Activated CD4-positive, alpha-beta T cell treated with anti-CD3 and anti-CD28 coated beads for 36 hours (primary cell): ENCODE measurements at regions not wholly inside any gene's neighbourhood (a gene's known extent, or its start where the extent isn't known, plus 50 kb on each side); places are given as distances from the start of the nearest gene placed in this dataset.

Source experiments
- ATAC-seq: fragments of 200-7000 bp; cut with Tn5 transposase; one replicate; pipeline ENCODE4 v1.10.0; 2021; ENCODE audit warnings: mild to moderate bottlenecking, moderate library complexity
- CTCF ChIA-PET: fragments of 350-600 bp; sonication (Branson Sonifier 250); formaldehyde crosslinking; loops from one replicate; lab custom pipeline; 2021; ENCODE audit warnings: antibody characterized with exemption; lab: Charles Lee
- POLR2A ChIA-PET: fragments of 350-600 bp; sonication (Branson Sonifier 250); formaldehyde crosslinking; loops from one replicate; lab custom pipeline; 2021; ENCODE audit warnings: antibody characterized with exemption, inconsistent platforms; lab: Charles Lee
- DNase-seq: peaks from one replicate; pipeline ENCODE4 v3.0.0-alpha.2; 2020
- H3K27ac Mint-ChIP-seq: one replicate; pipeline ENCODE4 v1.8.0; 2021; ENCODE audit warnings: mixed read lengths
- H3K27me3 Mint-ChIP-seq: one replicate; pipeline ENCODE4 v1.8.0; 2021; ENCODE audit warnings: mixed read lengths
- H3K36me3 Mint-ChIP-seq: one replicate; pipeline ENCODE4 v1.8.0; 2021; ENCODE audit warnings: low read depth, mixed read lengths
- H3K4me1 Mint-ChIP-seq: one replicate; pipeline ENCODE4 v1.8.0; 2021; ENCODE audit warnings: mixed read lengths
- H3K4me3 Mint-ChIP-seq: one replicate; pipeline ENCODE4 v1.8.0; 2021; ENCODE audit warnings: mild to moderate bottlenecking, moderate library complexity, mixed read lengths
- H3K9me3 Mint-ChIP-seq: one replicate; pipeline ENCODE4 v1.8.0; 2021; ENCODE audit warnings: low read depth, mixed read lengths
- intact Hi-C, 2 experiments: fragments of 100-400 bp; cut with DNase I in 1 of 2; cut with micrococcal nuclease in 1 of 2; formaldehyde crosslinking; loops; one replicate each; pipeline versions ENCODE4 v1.14.2 to v1.15.1; 2022 to 2024; cut with DNase I, micrococcal nuclease

DNA sequence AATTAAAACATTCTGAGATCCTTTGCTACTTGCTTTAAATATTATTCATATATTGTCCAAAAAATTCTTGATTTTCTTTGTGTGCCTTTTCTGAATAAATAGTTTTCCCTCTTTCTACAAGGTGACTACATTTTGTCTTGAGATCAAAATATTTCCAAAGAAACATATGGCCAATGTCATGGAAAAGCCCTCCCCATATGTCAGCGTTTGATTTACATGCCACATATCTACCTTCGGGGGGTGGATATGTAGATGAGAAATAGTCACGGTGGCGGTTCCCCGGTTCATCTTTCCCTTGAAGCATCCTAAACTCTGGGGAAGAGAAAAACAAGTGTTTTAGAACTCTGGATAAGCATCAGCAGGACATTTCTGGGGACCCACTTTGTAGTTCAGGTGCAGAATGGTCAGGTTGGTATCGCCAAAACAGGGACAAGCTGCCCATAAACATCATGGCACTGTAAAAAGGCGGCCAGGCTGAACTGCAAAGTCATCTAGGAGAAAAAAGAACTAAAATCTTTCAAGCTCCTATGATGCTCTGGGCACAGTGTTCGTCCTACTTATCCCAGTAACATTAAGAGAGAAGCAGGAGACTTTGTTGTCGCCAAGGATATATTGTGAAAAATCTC lies 91.5 kb downstream of the MEX3B start:
- no peak for ATAC-seq
- H3K27me3 Mint-ChIP-seq = peaks cover 4% of the 10 kb centered on the region
- no peak overlapping the region for H3K27ac Mint-ChIP-seq
- no peaks in the 10 kb centered on the region for H3K36me3 Mint-ChIP-seq
- intact Hi-C loops = loop anchor here in 1 of 2 experiments (10.0 kb wide), 1 partner anchor 71 kb away; no protein-coding TSS in a partner anchor
- DNase-seq = no peak
- no peaks in the 10 kb centered on the region for H3K4me1 Mint-ChIP-seq
- H3K4me3 Mint-ChIP-seq = no peak overlapping the region
- H3K9me3 Mint-ChIP-seq = no peaks in the 10 kb centered on the region
- ChIA-PET POLR2A (no interaction called here), CTCF (interaction anchor here (1.0 kb wide), 1 partner anchor 9 kb away, joined by 3 read pairs; no protein-coding TSS in a partner anchor)

- H3K27me3 Mint-ChIP-seq = peaks cover 4% of the 10 kb centered on the region
- H3K27ac Mint-ChIP-seq = no peak overlapping the region
- H3K36me3 Mint-ChIP-seq = no peaks in the 10 kb centered on the region
- no peaks in the 10 kb centered on the region for H3K9me3 Mint-ChIP-seq
- ATAC-seq = no peak
- POLR2A ChIA-PET = no interaction called here
- no peak for DNase-seq
- intact Hi-C loops = loop anchor here in 1 of 2 experiments (10.0 kb wide), 1 partner anchor 74 kb away; no protein-coding TSS in a partner anchor
- peaks cover 4% of the 10 kb centered on the region for H3K4me1 Mint-ChIP-seq
- no peak overlapping the region for H3K4me3 Mint-ChIP-seq
- CTCF ChIA-PET = interaction anchor here (0.8 kb wide), 1 partner anchor 19 kb away, joined by 3 read pairs; no protein-coding TSS in a partner anchor
Observed at GRCh38 chr15:81950841-81951414, 94.9 kb downstream of the MEX3B start.

GRCh38 chr15:81948751-81949150 lies 97.1 kb downstream of the MEX3B start:
- H3K27me3 Mint-ChIP-seq = peaks cover 4% of the 10 kb centered on the region
- ChIA-PET CTCF (interaction anchor here (0.6 to 0.8 kb wide), 3 partner anchors 9 to 994 kb away, joined by 3 read pairs; no protein-coding TSS in a partner anchor), POLR2A (no interaction called here)
- no peak overlapping the region for H3K27ac Mint-ChIP-seq
- peak; percentile 39 for DNase-seq
- H3K36me3 Mint-ChIP-seq = no peaks in the 10 kb centered on the region
- ATAC-seq = peak; percentile 58
- H3K4me1 Mint-ChIP-seq = peaks cover 4% of the 10 kb centered on the region
- H3K9me3 Mint-ChIP-seq = no peaks in the 10 kb centered on the region
- no peak overlapping the region for H3K4me3 Mint-ChIP-seq
- intact Hi-C loops = loop anchor here in 1 of 2 experiments (10.0 kb wide), 1 partner anchor 64 kb away; no protein-coding TSS in a partner anchor

DNA sequence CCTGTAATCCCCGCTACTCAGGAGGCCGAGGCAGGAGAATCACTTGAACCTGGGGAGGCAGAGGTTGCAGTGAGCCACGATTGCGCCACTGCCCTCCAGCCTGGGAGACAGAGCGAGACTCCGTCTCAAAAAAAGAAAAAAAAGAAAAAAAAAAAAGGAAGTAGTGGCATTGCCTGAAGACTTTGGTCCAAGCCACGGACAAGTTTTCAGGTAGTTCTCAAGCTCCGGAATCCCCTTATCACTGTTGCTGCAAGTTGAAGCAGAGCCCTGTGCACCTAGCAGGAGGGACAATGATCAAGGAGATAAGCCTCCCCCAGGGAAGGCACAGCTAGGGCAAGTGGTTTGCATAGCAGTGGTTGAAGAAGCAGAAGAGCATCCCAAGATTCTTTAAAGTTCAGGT lies 97.6 kb downstream of the MEX3B start:
- no peak overlapping the region for H3K4me3 Mint-ChIP-seq
- POLR2A ChIA-PET = no interaction called here

GRCh38 chr15:81947548-81947947 lies 98.3 kb downstream of the MEX3B start:
- DNase-seq (no peak), ATAC-seq (no peak)
- H3K4me1 Mint-ChIP-seq = peaks cover 4% of the 10 kb centered on the region
- H3K9me3 Mint-ChIP-seq = no peaks in the 10 kb centered on the region
- intact Hi-C loops = loop anchor here in 1 of 2 experiments (10.0 kb wide), 1 partner anchor 63 kb away; no protein-coding TSS in a partner anchor
- H3K27ac Mint-ChIP-seq = no peak overlapping the region
- ChIA-PET CTCF (no interaction called here), POLR2A (no interaction called here)
- peaks cover 4% of the 10 kb centered on the region for H3K27me3 Mint-ChIP-seq
- H3K36me3 Mint-ChIP-seq = no peaks in the 10 kb centered on the region
- no peak overlapping the region for H3K4me3 Mint-ChIP-seq

More for the DNA sequence above, 97.6 kb downstream of the MEX3B start:
- no peaks in the 10 kb centered on the region for H3K36me3 Mint-ChIP-seq
- no peaks in the 10 kb centered on the region for H3K9me3 Mint-ChIP-seq
- H3K27me3 Mint-ChIP-seq = peaks cover 4% of the 10 kb centered on the region
- H3K4me1 Mint-ChIP-seq = peaks cover 4% of the 10 kb centered on the region
- no peak overlapping the region for H3K27ac Mint-ChIP-seq
- DNase-seq (no peak), ATAC-seq (no peak)
- CTCF ChIA-PET = interaction anchor here (0.6 to 0.8 kb wide), 3 partner anchors 9 to 993 kb away, joined by 3 read pairs; no protein-coding TSS in a partner anchor
- intact Hi-C loops = loop anchor here in 1 of 2 experiments (10.0 kb wide), 1 partner anchor 63 kb away; no protein-coding TSS in a partner anchor

- intact Hi-C loops = loop anchor here in 1 of 2 experiments (10.0 kb wide), 1 partner anchor 60 kb away; no protein-coding TSS in a partner anchor
- DNase-seq = no peak
- ATAC-seq = no peak
- Mint-ChIP-seq H3K36me3 (no peaks in the 10 kb centered on the region), H3K9me3 (peaks cover 4% of the 10 kb centered on the region), H3K27ac (no peak overlapping the region), H3K4me1 (peaks cover 4% of the 10 kb centered on the region), H3K4me3 (no peak overlapping the region), H3K27me3 (peaks cover 4% of the 10 kb centered on the region)
- POLR2A ChIA-PET = no interaction called here
- CTCF ChIA-PET = no interaction called here
Observed at GRCh38 chr15:81945014-81945615, 100.7 kb downstream of the MEX3B start.

GRCh38 chr15:81942655-81943195 lies 103.1 kb downstream of the MEX3B start:
- no peaks in the 10 kb centered on the region for H3K4me1 Mint-ChIP-seq
- ChIA-PET POLR2A (no interaction called here), CTCF (interaction anchor here (1.2 kb wide), 1 partner anchor 10 kb away, joined by 4 read pairs; no protein-coding TSS in a partner anchor)
- no peak overlapping the region for H3K27ac Mint-ChIP-seq
- no peak overlapping the region for H3K4me3 Mint-ChIP-seq
- H3K27me3 Mint-ChIP-seq = peaks cover 7% of the 10 kb centered on the region
- H3K9me3 Mint-ChIP-seq = peaks cover 9% of the 10 kb centered on the region
- DNase-seq = no peak
- no peak for ATAC-seq
- no peaks in the 10 kb centered on the region for H3K36me3 Mint-ChIP-seq
- intact Hi-C loops = loop anchor here in 1 of 2 experiments (10.0 kb wide), 1 partner anchor 58 kb away; no protein-coding TSS in a partner anchor

DNA sequence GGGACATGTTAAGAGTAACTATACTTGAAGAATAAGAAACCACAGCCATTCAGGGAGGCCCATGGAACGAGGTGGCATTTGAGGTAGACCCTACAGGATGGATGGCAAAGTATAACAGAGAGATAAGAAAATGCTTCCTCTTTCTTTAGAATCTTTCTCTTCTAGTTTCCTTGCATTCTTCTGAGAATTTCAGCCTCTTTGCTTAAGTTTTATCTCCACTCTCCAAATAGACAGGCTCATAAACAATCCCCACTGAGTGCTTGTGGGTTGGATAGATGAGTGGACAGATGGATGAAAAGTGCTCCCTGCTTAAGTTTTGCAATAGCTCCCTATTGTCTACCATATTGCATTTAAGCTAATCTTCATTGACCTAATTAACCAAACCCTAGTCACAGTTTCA lies 103.7 kb downstream of the MEX3B start:
- H3K9me3 Mint-ChIP-seq = peaks cover 9% of the 10 kb centered on the region
- no peak overlapping the region for H3K27ac Mint-ChIP-seq
- CTCF ChIA-PET = interaction anchor here (1.2 kb wide), 1 partner anchor 10 kb away, joined by 4 read pairs; no protein-coding TSS in a partner anchor
- H3K4me1 Mint-ChIP-seq = no peaks in the 10 kb centered on the region
- ATAC-seq = no peak
- no peak for DNase-seq
- intact Hi-C loops = loop anchor here in 1 of 2 experiments (10.0 kb wide), 1 partner anchor 57 kb away; no protein-coding TSS in a partner anchor
- peaks cover 7% of the 10 kb centered on the region for H3K27me3 Mint-ChIP-seq
- POLR2A ChIA-PET = no interaction called here
- H3K4me3 Mint-ChIP-seq = no peak overlapping the region
- no peaks in the 10 kb centered on the region for H3K36me3 Mint-ChIP-seq

DNA sequence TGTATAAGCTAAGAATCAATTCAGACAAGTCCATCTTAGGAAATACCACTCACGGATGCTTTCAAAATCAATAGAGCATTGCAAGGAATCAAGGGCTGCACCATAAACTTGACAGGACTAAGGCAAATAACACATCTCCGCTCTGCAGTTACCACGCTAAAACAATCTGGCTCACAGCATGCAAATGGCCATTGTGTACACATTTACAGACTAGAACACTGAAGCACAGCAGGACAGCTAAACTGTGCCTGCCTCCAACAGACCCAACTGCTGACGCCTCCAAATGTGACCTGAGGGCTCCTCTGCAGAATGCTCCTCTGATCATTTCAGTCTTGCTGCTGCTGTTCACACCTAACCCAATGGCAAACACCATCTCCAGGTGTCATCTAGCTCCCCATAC lies 104.3 kb downstream of the MEX3B start:
- CTCF ChIA-PET = interaction anchor here (1.1 to 1.6 kb wide), 3 partner anchors 10 to 40 kb away, joined by 3 to 4 read pairs (median 4); no protein-coding TSS in a partner anchor
- intact Hi-C loops = loop anchor here in 1 of 2 experiments (10.0 kb wide), 1 partner anchor 57 kb away; no protein-coding TSS in a partner anchor
- POLR2A ChIA-PET = no interaction called here
- DNase-seq (no peak), ATAC-seq (no peak)
- Mint-ChIP-seq H3K36me3 (no peaks in the 10 kb centered on the region), H3K9me3 (peaks cover 9% of the 10 kb centered on the region), H3K4me3 (no peak overlapping the region), H3K27me3 (peaks cover 7% of the 10 kb centered on the region), H3K27ac (no peak overlapping the region), H3K4me1 (no peaks in the 10 kb centered on the region)

- ATAC-seq (no peak), DNase-seq (no peak)
- Mint-ChIP-seq H3K9me3 (peaks cover 9% of the 10 kb centered on the region), H3K4me1 (no peaks in the 10 kb centered on the region), H3K36me3 (no peaks in the 10 kb centered on the region), H3K27me3 (peaks cover 7% of the 10 kb centered on the region), H3K27ac (no peak overlapping the region), H3K4me3 (no peak overlapping the region)
- intact Hi-C loops = loop anchor here in 1 of 2 experiments (10.0 kb wide), 1 partner anchor 56 kb away; no protein-coding TSS in a partner anchor
- ChIA-PET POLR2A (no interaction called here), CTCF (interaction anchor here (0.7 to 1.6 kb wide), 6 partner anchors 10 to 530 kb away, joined by 3 to 4 read pairs (median 3); no protein-coding TSS in a partner anchor)
Observed at GRCh38 chr15:81940467-81941451, 105.1 kb downstream of the MEX3B start.
